Lower leg skin (tissue), 4 donors: ENCODE measurements at regions not wholly inside any gene's neighbourhood (a gene's known extent, or its start where the extent isn't known, plus 50 kb on each side); places are given as distances from the start of the nearest gene placed in this dataset.

ENCODE experiments used
- DNase-seq, 2 donors: peaks; one replicate each; pipeline ENCODE4 v3.0.0-alpha.2; 2019; ENCODE audit warnings: low spot score in 2 of 2
- H3K4me3 ChIP-seq: fragments of 200-600 bp; sonication (generic); 2 replicates; pipeline ENCODE4 v1.5.1; 2017; ENCODE audit warnings: mild to moderate bottlenecking, low read depth; ENCODE audit not compliant: poor library complexity, severe bottlenecking
- POLR2A ChIP-seq, 2 donors: fragments of 450-650 bp; IDR thresholded peaks; one replicate each; pipeline ENCODE4 v1.6.1; 2016 to 2017; ENCODE audit warnings: antibody characterized with exemption in 2 of 2, mild to moderate bottlenecking in 1 of 2, moderate library complexity in 1 of 2
- WGBS, 2 donors: methylation state at CpG; one replicate each; pipeline ENCODE4 v1.1.5; 2018; 5-methylcytosine and 5-hydroxymethylcytosine counted together
- intact Hi-C: fragments of 100-400 bp; cut with DNase I; formaldehyde crosslinking; loops from one replicate; pipeline ENCODE4 v1.15.0; 2023; ENCODE audit warnings: low total_unique reads
- TF ChIP-seq, protein P1 (sequence below), 3 donors: fragments of 450-650 bp; IDR thresholded peaks; one replicate each; pipeline ENCODE4 v1.5.1; 2016; ENCODE audit warnings: antibody characterized with exemption in 3 of 3, mild to moderate bottlenecking in 3 of 3, moderate library complexity in 2 of 3

DNA sequence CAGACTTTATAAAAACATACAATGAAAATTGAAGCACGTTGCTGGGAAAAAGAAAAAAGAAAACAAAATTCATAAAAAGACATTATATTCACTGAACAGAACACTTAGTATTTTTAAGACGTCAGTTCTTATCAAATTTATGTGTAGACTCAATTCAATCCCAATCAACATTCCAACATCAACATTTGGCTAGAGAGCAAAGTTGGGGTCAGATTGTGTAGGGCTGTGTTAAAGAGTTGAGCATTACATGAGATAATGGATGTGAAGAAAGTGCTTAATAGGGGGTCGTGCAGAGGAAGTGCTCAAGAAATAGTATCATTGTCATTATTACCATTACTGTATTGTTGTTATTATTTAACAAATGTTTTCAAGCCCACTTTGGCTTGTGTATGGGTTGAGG is 154.1 kb upstream of the TNP1 start:
- no peak overlapping the region for H3K4me3 ChIP-seq
- no peak for DNase-seq
- intact Hi-C loops, result no loop called here
- TF ChIP-seq, protein P1, sequence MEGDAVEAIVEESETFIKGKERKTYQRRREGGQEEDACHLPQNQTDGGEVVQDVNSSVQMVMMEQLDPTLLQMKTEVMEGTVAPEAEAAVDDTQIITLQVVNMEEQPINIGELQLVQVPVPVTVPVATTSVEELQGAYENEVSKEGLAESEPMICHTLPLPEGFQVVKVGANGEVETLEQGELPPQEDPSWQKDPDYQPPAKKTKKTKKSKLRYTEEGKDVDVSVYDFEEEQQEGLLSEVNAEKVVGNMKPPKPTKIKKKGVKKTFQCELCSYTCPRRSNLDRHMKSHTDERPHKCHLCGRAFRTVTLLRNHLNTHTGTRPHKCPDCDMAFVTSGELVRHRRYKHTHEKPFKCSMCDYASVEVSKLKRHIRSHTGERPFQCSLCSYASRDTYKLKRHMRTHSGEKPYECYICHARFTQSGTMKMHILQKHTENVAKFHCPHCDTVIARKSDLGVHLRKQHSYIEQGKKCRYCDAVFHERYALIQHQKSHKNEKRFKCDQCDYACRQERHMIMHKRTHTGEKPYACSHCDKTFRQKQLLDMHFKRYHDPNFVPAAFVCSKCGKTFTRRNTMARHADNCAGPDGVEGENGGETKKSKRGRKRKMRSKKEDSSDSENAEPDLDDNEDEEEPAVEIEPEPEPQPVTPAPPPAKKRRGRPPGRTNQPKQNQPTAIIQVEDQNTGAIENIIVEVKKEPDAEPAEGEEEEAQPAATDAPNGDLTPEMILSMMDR (IDR thresholded peaks at IDR 0.05), result no peak
- 82 to 89% methylated on average over 3 of the region's 3 CpGs for WGBS, 2 donors

DNA sequence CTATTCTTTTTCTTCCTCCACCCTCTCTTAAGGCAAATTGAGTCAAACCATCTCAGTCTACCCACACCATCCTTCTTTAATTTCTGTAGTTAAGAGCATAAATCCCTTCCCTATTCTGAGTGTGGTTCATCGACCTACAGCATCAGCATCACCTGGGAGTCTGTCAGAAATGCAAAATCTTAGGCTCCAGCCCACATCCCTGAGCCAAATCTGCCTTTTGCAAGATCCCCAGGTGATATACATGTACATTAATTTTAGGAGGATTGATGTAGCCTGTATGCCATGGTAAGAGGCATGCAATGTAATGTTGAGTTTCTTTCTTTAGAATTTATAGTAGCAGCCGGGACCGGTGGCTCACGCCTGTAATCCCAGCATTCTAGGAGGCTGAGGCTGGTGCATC is 151.7 kb upstream of the TNP1 start:
- TF ChIP-seq, protein P1 (IDR thresholded peaks at IDR 0.05), result no peak
- no peak for TF ChIP-seq POLR2A (IDR thresholded peaks at IDR 0.05)
- WGBS, 2 donors, result 96 to 98% methylated on average over 4 of the region's 4 CpGs
- DNase-seq, result no peak
- H3K4me3 ChIP-seq, result no peak overlapping the region
- intact Hi-C loops, result no loop called here

DNA sequence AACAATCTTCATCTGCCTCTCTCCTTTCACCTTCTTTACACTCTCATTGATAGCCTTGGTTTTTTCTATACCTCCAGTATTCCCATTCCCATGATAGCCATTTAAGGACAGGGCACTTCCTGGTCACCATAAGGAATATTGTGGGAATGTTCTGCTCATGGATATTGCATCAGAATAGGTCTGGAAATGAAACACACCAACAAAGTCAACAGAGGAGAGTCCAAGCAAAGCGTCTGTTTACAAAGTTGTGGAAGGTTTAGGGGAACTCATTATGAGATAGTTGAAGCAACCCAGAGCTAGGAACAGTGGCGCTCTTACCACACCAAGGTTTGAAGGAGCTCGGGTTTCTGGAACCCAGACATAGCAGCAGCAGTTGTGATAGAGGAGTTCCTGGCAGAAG is 150.3 kb upstream of the TNP1 start:
- no peak overlapping the region for H3K4me3 ChIP-seq
- no peak for TF ChIP-seq POLR2A (IDR thresholded peaks at IDR 0.05)
- TF ChIP-seq, protein P1 (IDR thresholded peaks at IDR 0.05), result no peak
- intact Hi-C loops, result no loop called here
- DNase-seq, result no peak
- WGBS, 2 donors, result 87 to 89% methylated on average over 3 of the region's 3 CpGs

DNA sequence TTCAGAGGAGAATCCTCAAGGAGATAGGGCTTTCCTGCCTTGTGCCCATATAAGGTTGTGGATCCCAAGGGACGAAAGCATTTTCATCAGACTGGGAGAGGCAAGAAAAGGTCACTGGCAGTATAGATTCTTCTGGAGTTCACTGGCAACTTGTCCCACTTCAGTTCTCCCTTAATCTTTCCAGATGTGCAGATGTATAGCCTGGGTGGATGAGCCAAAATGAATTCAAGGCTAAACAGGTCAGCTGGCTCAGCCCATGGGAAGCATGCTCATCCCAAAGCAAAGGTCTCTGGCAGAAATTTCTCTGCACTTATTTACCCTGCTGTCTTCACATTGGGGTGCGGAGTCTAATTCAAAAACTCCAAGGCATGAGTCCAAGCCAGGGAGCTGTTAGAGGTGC is 148.9 kb upstream of the TNP1 start:
- intact Hi-C loops, result no loop called here
- no peak for DNase-seq
- 44 to 80% methylated on average over 2 of the region's 2 CpGs for WGBS, 2 donors

DNA sequence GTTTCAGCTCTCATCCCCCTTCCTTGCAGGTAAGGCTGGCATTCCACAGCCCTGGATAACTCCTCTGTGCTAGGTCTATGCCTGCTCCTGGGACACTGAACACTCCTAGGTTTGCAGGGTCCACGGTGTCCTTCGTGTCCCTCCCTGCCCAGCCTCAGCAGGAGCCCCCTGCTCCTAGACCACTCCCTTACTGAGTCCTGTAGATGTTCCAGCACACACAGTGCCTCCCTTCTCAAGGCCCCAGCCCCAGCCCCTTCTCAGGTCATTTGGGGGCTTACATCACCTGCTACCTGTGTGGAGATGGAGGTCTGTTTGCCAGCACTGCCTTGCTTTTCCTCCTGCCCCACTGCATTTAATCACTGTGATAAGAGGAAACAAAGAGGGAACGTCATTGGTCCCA is 146.4 kb upstream of the TNP1 start:
- intact Hi-C loops, result no loop called here
- no peak for DNase-seq
- H3K4me3 ChIP-seq, result no peak overlapping the region
- WGBS, 2 donors, result 75 to 89% methylated on average over 3 of the region's 3 CpGs
- TF ChIP-seq, protein P1 (IDR thresholded peaks at IDR 0.05), result no peak
- no peak for TF ChIP-seq POLR2A (IDR thresholded peaks at IDR 0.05)

More for the DNA sequence above, 148.9 kb upstream of the TNP1 start:
- TF ChIP-seq, protein P1 (IDR thresholded peaks at IDR 0.05), result no peak
- TF ChIP-seq POLR2A (IDR thresholded peaks at IDR 0.05), result no peak
- H3K4me3 ChIP-seq, result no peak overlapping the region

DNA sequence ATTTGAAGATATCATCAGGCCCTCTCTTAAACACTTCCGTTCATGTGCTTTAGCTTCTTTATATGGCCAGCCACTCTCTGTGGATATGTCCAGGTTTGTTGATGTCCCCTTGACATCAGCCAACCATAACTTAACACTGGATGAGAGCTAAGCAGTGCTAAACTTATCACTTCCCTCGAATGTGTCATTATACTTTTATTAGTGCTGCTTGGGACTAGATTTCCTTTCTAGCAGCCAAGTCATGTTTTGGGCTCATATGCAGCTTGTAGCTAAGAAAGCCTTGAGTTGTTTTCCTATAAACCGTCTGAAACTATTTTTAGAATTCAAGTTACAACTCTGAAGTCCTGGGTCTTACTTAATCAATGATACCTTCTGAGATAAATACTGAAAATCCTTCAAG is 144.8 kb upstream of the TNP1 start:
- WGBS, 2 donors, result 42% methylated on average over 3 of the region's 3 CpGs
- no peak for TF ChIP-seq POLR2A (IDR thresholded peaks at IDR 0.05)
- TF ChIP-seq, protein P1 (IDR thresholded peaks at IDR 0.05), result no peak
- DNase-seq, result no peak
- no peak overlapping the region for H3K4me3 ChIP-seq
- intact Hi-C loops, result no loop called here
